Testis (tissue), 2 donors: ENCODE measurements at regions not wholly inside any gene's neighbourhood (a gene's known extent, or its start where the extent isn't known, plus 50 kb on each side); places are given as distances from the start of the nearest gene placed in this dataset.

Source experiments
- CTCF ChIP-seq, 3 experiments: fragments of 450-650 bp in 2 of 3; fragments of 200-600 bp in 1 of 3; sonication (generic) in 1 of 3; IDR thresholded peaks; one replicate each; pipeline ENCODE4 v1.5.1; 2016 to 2019; ENCODE audit warnings: antibody characterized with exemption in 3 of 3, mild to moderate bottlenecking in 2 of 3, moderate library complexity in 1 of 3
- POLR2A ChIP-seq: fragments of 450-650 bp; IDR thresholded peaks from one replicate; pipeline ENCODE4 v1.6.1; 2017; ENCODE audit warnings: antibody characterized with exemption, mild to moderate bottlenecking, moderate library complexity

- TF ChIP-seq CTCF (IDR thresholded peaks at IDR 0.05) = no peak
- no peak for TF ChIP-seq POLR2A
Measured at GRCh38 chr2:40734797-40735196, 282.9 kb upstream of the SLC8A1 start.
